C1 segment of cervical spinal cord (tissue), 14 donors: ENCODE measurements at regions not wholly inside any gene's neighbourhood (a gene's known extent, or its start where the extent isn't known, plus 50 kb on each side); places are given as distances from the start of the nearest gene placed in this dataset.
"Not testable (repeated sequence)": the region's sequence is repeated elsewhere in the genome, so short reads cannot be mapped to it uniquely, and the experiment has no call there.

Experiments used
- DNase-seq, 14 donors: peaks; one replicate each; lab custom pipeline; 2025; lab: John Stamatoyannopoulos, UW

- no peak for DNase-seq
These were observed 115.9 kb upstream of the SYT6 start for GRCh38 chr1:114269539-114269938.

DNA sequence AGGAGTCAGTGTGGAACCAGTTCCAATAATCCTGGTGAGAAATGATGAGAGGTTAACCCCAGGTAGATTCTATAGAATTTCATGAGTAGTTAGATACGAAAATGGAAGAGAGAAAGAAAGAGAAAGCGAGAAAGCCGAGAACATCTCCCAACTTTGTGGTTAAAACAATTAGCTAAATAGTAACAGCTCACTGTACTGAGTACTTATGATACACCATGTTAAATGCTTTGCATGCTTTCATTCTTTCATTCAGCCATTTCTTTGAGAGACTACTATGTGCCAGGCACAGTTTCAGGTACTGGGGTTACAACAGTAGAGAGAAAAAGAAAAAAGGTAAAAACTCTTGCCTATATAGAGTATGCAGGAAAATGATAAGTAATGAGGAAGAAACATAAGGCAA, 109.7 kb upstream of the SYT6 start:
- no peak for DNase-seq

GRCh38 chr1:114262337-114262736, 108.7 kb upstream of the SYT6 start:
- DNase-seq: no peak

DNA sequence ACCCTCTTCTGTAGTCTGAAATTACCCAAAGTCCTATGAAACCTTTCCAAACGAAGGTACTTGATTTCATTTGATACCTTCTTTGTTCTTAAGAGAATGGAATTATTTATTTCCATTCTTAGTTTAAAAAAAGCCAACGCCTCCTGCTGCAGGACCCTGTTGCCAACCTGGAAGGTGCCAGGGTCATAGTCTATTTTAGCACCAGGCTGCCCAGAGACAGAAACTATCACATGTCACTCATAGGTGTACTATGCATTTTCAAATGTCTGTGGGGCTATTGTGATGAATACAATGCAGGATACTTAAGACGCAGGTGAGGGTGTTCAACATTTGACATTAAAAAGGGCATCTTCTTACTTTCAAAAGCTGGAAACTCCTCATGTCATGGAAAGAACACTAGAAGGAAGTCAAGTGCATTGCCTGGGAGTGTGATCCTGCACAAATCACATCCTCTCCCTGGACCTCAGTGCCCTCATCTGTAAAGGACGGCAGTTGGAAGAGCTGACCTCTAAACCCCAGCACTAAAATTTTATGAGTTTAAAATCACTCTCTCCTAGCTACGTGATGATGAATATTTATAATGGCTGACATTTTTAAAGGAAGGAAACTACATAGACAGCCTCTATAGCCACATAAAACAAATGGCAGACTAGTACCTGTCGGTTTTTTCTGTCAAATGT, 107.3 kb upstream of the SYT6 start:
- DNase-seq: no peak

DNA sequence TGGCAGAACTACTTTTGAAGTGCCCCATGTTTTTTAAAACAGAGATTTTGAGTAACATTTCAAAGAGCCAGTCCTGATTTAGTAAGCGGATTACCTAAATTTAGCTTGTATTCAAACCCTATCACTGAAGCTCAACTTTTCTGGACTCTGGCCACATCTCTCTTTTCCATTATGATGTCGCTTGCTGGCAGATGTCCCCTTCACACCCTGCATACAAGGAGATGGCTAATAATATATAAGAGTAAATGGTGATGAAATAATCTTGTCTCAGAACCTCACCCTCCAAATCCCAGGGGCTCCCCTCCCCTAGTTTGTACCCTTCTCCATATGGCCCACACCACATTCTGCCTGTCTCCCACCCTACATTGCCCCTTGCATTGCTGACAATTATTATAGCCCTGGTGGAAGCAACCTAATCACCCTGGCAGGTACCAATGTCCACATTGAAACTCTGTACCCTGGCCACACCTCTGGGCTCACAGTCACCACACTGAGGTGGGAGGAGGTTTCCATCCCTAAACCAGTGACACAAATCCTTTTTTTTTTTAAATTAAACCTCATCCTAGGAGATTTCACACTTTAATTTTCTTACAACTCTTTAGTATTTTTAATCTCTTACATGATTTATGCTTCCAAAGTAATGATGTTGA, 106.0 kb upstream of the SYT6 start:
- no peak for DNase-seq

- DNase-seq: no peak
These were observed 105.0 kb upstream of the SYT6 start for GRCh38 chr1:114258633-114259032.

DNA sequence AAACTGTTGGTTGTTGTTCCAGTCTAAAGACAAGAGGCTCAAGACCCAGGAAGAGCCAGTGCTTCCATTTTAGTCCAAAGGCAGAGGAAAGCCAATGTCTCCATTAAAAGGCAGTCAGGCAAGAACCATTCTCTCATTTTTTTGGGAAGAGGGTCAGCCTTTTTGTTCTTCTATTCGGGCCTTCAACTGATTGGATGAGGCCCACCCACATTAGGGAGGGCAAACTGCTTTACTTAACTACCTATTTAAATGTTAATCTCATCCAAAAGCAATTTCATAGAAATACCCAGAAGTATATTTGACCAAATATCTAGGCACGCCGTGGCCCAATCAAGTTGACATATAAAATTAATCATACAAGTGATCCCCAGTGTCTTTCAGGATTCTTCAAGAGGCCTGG, 104.4 kb upstream of the SYT6 start:
- DNase-seq: no peak

GRCh38 chr1:114257554-114257953, 103.9 kb upstream of the SYT6 start:
- DNase-seq: no peak

GRCh38 chr1:114253900-114254299, 100.2 kb upstream of the SYT6 start:
- no peak for DNase-seq

DNA sequence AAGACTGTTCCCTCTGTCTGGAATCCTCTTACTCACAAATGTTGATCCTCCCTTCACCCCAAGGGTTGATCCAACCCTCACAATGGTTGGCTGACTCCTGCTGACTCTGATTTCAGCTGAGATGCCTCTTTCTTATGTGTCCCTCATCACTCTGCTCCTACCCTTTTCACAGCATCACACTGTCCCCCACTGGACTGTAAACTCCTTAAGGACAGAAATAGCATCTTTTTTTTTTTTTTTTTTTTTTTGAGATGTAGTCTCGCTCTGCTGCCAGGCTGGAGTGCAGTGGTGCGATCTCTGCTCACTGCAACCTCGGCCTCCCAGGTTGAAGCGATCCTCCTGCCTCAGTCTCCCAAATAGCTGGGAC, 97.9 kb upstream of the SYT6 start:
- no peak for DNase-seq

DNA sequence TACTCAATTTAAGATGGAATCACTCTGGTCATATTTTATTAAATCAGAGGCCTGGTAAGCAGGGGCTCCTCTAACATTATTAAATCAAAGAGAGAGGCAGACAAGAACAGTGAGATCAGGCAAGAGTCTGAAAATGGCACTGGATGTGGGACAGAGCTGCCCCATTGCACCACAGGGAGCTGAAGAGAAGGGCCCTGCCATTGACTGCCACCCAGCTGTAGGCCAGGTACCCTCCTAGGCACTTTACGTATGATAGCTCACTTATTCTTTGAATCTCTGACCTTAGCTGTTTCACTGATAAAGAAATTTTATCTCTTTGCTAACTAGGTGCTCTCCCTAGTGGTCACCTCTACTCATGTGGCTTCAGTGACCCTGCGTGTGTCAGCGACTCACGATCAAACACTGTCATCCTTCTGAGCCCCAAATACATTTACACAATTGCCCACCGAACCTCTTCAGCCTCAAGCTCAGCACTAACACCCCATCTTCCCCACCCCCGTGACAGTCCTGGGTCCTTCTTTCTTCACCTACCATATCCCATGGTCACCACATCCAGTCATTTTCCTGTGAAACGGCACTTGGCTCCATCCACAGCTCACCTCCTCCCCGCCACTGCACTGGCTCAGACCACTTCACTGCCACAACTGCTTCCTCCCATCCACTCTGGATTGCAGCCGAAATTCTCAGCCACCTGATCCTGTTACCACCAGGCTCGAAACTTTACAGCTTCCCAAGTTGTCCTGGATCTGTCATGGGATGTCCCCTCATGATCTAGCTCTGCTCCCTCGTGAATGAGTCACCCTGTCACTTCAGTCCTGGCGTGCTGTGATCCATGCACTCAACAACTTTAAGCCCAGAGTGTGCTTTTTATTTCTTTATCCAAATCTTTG, 97.3 kb upstream of the SYT6 start:
- no peak for DNase-seq

DNA sequence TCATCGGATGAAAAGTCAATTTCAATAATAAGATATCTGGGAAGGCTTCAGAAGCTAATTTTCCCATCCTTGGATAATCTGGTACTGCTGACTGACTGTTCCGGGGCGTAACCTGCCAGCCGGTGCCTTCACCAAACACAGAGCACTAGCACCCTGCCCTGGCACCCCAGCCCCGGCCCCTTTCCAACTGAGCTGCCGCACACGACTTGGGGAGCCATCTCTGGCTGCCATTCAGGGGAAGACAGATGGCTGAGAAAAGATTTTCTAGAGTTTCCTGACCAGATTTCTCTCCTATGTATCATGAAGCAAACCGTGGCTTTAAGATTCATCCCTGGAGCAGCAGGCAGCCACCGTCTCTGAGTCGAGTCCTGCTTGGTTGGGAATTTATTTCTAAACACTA, 96.0 kb upstream of the SYT6 start:
- no peak for DNase-seq

DNA sequence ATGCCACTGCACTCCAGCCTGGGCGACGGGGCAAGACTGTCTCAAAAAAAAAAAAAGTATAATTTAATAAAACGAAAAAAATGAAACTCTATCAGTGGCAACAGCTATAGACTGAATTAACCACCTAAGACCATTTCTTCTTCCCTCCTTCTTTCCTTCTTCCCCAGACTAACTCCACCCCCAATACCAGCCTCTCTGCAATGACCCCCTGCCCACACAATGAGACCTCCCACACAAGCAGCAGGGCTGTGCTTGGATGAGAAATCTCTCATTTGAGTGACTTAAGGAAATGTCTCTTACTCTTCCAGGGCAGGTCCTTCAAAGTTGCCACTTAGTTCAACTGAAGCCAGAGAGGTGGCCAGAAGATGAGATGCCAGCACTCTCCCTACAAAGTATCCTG, 94.5 kb upstream of the SYT6 start:
- no peak for DNase-seq

- not testable (repeated sequence) for DNase-seq
These were observed 89.0 kb upstream of the SYT6 start for GRCh38 chr1:114242531-114243210.

DNA sequence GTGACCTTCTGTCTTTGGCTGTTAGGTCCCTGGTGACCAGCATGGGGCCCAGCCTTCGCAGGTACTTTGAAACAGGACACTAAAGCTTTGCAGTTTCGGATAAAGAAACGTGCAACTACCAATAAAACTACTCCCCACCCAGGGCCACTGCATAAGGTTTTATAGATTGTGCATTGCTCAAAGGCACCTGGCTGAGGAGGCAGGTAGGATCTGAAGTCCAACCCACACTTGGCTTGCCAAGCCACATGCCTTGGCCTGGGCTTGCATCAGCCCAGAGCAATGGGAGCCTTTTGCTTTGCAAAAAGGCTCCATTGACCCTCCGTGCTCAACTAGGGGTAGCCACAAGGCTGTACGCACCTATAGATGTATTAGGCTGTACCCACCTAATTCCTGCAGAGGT, 84.4 kb upstream of the SYT6 start:
- DNase-seq: no peak

- DNase-seq: no peak
These were observed 82.8 kb upstream of the SYT6 start for GRCh38 chr1:114236517-114236916.

DNA sequence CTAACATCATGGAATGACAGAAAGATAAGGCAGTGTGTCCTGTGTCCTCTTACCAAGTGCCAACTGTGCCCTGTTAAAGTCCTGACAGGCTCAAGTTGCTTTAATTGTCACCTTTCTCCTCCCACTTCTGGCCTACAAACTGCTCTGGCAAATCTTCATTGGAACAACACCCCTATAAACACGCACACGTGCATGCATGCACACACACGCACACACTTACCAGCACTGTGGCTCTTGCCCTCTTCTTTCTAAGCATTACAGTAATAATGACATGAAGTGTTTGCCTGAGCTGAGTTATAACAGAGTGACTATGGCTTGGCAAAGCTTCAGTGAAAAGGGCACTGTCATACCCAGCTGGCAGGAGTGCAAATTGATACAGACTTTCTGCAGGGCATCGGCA, 82.3 kb upstream of the SYT6 start:
- no peak for DNase-seq

- DNase-seq: no peak
These were observed 81.6 kb upstream of the SYT6 start for GRCh38 chr1:114235281-114235680.

GRCh38 chr1:114234408-114235124, 80.9 kb upstream of the SYT6 start:
- DNase-seq: peak in 4 of 14 donors; percentile 10 to 39 (median 16)

DNA sequence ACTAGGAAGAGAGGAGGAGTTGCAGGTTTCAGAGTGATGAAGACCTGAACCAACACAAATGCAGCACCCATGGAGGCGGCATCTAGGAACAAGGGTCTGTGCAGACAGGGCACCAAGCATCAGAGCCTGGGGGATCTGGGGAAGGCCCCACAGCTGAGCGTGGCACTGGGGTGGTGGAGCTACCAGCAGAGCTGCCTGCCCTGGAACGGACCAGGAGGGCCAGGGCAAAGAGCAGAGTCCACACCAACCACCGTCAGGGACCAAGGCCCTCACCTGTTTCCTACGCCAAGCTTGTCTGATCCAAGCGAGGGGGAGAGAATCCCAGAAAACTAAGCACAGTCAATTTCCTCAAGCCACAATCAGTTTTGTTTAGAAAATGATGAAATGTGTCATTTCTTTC, 79.0 kb upstream of the SYT6 start:
- DNase-seq: no peak

DNA sequence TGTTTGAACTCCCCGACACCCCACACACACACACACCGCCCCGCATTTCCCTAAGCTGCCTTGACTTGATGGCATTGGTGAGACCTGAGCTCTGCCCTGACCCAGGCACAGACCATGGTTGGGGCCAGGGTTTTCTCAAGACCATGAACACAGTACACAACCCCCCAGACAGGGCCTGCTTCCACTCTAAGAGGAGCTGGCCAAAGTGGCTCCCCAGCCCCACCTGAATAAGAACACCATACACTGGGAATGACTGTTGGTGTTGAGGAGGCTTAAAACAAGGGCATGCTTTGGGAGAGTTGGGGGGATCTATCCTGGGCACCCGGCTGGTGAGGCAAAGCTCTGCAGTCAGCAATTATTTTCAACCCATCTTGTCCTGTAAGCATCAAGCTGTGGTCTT, 77.6 kb upstream of the SYT6 start:
- no peak for DNase-seq

- no peak for DNase-seq
These were observed 75.7 kb upstream of the SYT6 start for GRCh38 chr1:114229368-114229767.
